Stimulated activated CD4-positive, alpha-beta T cell treated with anti-CD3 and anti-CD28 coated beads, TNF-alpha, amount 100 ng/mL, for 24 hours (primary cell): ENCODE measurements at regions not wholly inside any gene's neighbourhood (a gene's known extent, or its start where the extent isn't known, plus 50 kb on each side); places are given as distances from the start of the nearest gene placed in this dataset.
"Not testable (repeated sequence)": the region's sequence is repeated elsewhere in the genome, so short reads cannot be mapped to it uniquely, and the experiment has no call there.

Source experiments
- DNase-seq, 3 experiments: peaks; one replicate each; pipeline ENCODE4 v3.0.0-alpha.2; 2020; ENCODE audit warnings: low read depth in 3 of 3

GRCh38 chr3:169029674-169030285 is 633.7 kb downstream of the MECOM start:
- DNase-seq = no peak

GRCh38 chr3:169028716-169029115 is 634.8 kb downstream of the MECOM start:
- DNase-seq = no peak

GRCh38 chr3:169026543-169027182 is 636.8 kb downstream of the MECOM start:
- DNase-seq = no peak

GRCh38 chr3:169022457-169022856 is 641.1 kb downstream of the MECOM start:
- DNase-seq = no peak

GRCh38 chr3:169020371-169020770 is 643.1 kb downstream of the MECOM start:
- no peak for DNase-seq

GRCh38 chr3:169009453-169009852 is 654.1 kb downstream of the MECOM start:
- DNase-seq = no peak

- DNase-seq = no peak
These were observed 654.6 kb downstream of the MECOM start for GRCh38 chr3:169008776-169009358.

- no peak for DNase-seq
These were observed 656.4 kb downstream of the MECOM start for GRCh38 chr3:169007145-169007544.

- not testable (repeated sequence) for DNase-seq
These were observed 657.1 kb downstream of the MECOM start for GRCh38 chr3:169006398-169006797.

GRCh38 chr3:169002689-169003088 is 660.8 kb downstream of the MECOM start:
- no peak for DNase-seq

- no peak for DNase-seq
These were observed 664.7 kb downstream of the MECOM start for GRCh38 chr3:168998792-168999191.

- no peak for DNase-seq
These were observed 666.0 kb downstream of the MECOM start for GRCh38 chr3:168997488-168997887.

GRCh38 chr3:168996622-168997021 is 666.9 kb downstream of the MECOM start:
- no peak for DNase-seq

- no peak for DNase-seq
These were observed 668.4 kb downstream of the MECOM start for GRCh38 chr3:168995129-168995528.

GRCh38 chr3:168991803-168992202 is 671.7 kb downstream of the MECOM start:
- DNase-seq = no peak

GRCh38 chr3:168990621-168991020 is 672.9 kb downstream of the MECOM start:
- no peak for DNase-seq

- DNase-seq = no peak
These were observed 673.4 kb downstream of the MECOM start for GRCh38 chr3:168990134-168990533.

GRCh38 chr3:168989396-168989795 is 674.1 kb downstream of the MECOM start:
- DNase-seq = no peak

- no peak for DNase-seq
These were observed 674.7 kb downstream of the MECOM start for GRCh38 chr3:168988853-168989252.

- DNase-seq = no peak
These were observed 678.6 kb downstream of the MECOM start for GRCh38 chr3:168984872-168985271.

GRCh38 chr3:168983046-168983445 is 680.5 kb downstream of the MECOM start:
- no peak for DNase-seq

GRCh38 chr3:168981396-168981795 is 682.1 kb downstream of the MECOM start:
- DNase-seq = no peak

GRCh38 chr3:168977716-168978374 is 685.7 kb downstream of the MECOM start:
- DNase-seq = no peak
